NCI-H1417 (cell line): ENCODE measurements at regions not wholly inside any gene's neighbourhood (a gene's known extent, or its start where the extent isn't known, plus 50 kb on each side); places are given as distances from the start of the nearest gene placed in this dataset.
A peak's percentile ranks its signal among the peaks of the same experiment; 100 is the strongest.

ENCODE experiments used
- DNase-seq, 3 experiments: peaks; one replicate each; lab custom pipeline; 2025; lab: John Stamatoyannopoulos, UW

- peak in 1 of 3 experiments; percentile 23 for DNase-seq
These were observed 224.9 kb upstream of the ZNF717 start for GRCh38 chr3:76010252-76010651.

GRCh38 chr3:76011121-76011520, 225.8 kb upstream of the ZNF717 start:
- DNase-seq, result no peak

- DNase-seq, result no peak
These were observed 230.1 kb upstream of the ZNF717 start for GRCh38 chr3:76015496-76015895.

GRCh38 chr3:76016111-76016510, 230.8 kb upstream of the ZNF717 start:
- DNase-seq, result no peak

GRCh38 chr3:76016769-76017439, 231.6 kb upstream of the ZNF717 start:
- no peak for DNase-seq

- DNase-seq, result no peak
These were observed 236.0 kb upstream of the ZNF717 start for GRCh38 chr3:76021376-76021775.

GRCh38 chr3:76024640-76025039, 239.3 kb upstream of the ZNF717 start:
- peak in 1 of 3 experiments; percentile 61 for DNase-seq

GRCh38 chr3:76025561-76025960, 240.2 kb upstream of the ZNF717 start:
- DNase-seq, result no peak

- no peak for DNase-seq
These were observed 241.0 kb upstream of the ZNF717 start for GRCh38 chr3:76026379-76026778.

GRCh38 chr3:76028774-76029173, 243.4 kb upstream of the ZNF717 start:
- no peak for DNase-seq

- DNase-seq, result no peak
These were observed 249.3 kb upstream of the ZNF717 start for GRCh38 chr3:76034649-76035048.

GRCh38 chr3:76035117-76035516, 249.8 kb upstream of the ZNF717 start:
- no peak for DNase-seq

- peak in 1 of 3 experiments; percentile 35 for DNase-seq
These were observed 253.6 kb upstream of the ZNF717 start for GRCh38 chr3:76038949-76039348.

GRCh38 chr3:76039431-76039830, 254.1 kb upstream of the ZNF717 start:
- no peak for DNase-seq

- no peak for DNase-seq
These were observed 255.6 kb upstream of the ZNF717 start for GRCh38 chr3:76040946-76041345.

- no peak for DNase-seq
These were observed 258.4 kb upstream of the ZNF717 start for GRCh38 chr3:76043746-76044145.

- peak in 1 of 3 experiments; percentile 28 for DNase-seq
These were observed 259.6 kb upstream of the ZNF717 start for GRCh38 chr3:76044601-76045600.

GRCh38 chr3:76047368-76047767, 262.0 kb upstream of the ZNF717 start:
- DNase-seq, result no peak

- no peak for DNase-seq
These were observed 264.4 kb upstream of the ZNF717 start for GRCh38 chr3:76049776-76050175.

GRCh38 chr3:76051145-76051544, 265.8 kb upstream of the ZNF717 start:
- no peak for DNase-seq

GRCh38 chr3:76054404-76054803, 269.1 kb upstream of the ZNF717 start:
- DNase-seq, result no peak

GRCh38 chr3:76061654-76062053, 276.3 kb upstream of the ZNF717 start:
- no peak for DNase-seq

GRCh38 chr3:76063019-76063418, 277.7 kb upstream of the ZNF717 start:
- no peak for DNase-seq
